ENCODE measurements at regions not wholly inside any gene's neighbourhood (a gene's known extent, or its start where the extent isn't known, plus 50 kb on each side); places are given as distances from the start of the nearest gene placed in this dataset.

DNA sequence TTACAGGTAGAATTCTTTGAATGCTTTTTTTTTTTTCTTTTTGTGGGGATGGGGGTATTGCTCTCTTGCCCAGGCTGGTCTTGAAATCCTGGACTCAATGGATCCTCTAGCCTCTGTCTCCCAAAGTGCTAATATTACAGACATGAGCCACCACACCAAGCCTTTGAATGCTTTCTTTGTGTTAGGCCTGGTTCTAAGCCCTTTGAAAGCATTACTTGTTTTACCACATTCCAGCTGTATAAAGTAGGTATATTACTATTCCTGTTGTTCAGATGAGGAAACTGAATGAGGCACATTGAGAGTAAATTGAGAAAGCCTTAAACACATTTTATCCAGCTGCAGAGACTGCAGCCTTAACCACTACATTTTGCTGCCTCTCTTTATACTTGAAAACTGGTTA, 841.8 kb upstream of the ADGRL4 start:
- no peak for DNase-seq

DNA sequence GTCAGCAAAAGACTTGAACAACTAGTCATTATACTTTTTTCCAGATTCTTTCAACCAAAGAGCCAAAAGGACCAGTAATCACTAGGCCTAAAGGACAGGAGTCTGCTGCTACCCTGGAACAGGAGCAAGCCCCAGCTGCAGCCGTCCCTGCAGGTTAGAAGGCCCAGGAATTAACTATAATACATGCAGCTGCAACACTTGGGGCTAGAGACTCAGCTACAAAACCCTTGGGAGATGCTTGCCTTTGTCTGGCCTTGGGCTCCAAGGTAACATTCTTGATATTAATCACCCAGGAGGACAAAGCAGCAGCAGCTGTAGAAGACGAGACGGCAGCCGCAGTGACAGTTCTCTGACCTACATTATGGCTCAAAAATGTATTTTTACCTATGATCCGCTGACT, 841.2 kb upstream of the ADGRL4 start:
- DNase-seq, result peak; percentile 4

DNA sequence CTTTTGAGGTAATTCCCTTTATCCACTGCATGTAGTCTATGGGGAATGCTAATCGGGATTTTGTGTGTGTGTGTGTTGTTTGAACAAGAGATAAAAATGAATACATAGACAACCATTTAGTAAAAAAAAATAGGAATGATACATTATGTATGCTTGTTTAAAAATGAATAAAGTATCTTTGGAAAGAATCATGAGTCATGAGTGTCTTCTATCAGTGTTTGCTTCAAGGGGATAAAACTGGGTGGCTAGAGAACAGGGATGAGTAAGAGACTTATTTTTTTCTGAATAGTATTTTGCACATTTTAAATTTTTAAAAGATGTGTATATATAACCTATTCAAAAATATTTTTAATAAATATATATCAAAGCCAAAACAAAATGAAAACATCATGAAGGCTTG, 839.4 kb upstream of the ADGRL4 start:
- DNase-seq, result no peak

DNA sequence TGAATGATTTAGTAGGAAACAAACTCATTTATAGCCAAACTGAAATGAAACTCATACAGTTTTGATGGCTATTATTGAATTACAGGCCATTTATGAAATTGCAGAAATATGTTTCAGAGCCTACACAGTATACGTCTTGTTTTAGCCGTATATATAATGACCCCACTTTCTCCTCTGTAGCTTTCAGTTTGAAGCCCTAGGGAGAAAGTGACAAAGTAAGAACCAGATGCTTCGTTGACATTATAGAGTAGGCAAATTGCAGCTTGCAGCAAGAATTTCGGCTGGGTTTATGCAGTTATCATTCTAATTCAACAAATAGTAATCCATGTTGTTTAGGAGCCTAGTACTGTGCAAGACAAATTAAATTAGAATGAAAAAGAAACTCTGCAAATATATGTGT, 836.3 kb upstream of the ADGRL4 start:
- DNase-seq, result no peak

DNA sequence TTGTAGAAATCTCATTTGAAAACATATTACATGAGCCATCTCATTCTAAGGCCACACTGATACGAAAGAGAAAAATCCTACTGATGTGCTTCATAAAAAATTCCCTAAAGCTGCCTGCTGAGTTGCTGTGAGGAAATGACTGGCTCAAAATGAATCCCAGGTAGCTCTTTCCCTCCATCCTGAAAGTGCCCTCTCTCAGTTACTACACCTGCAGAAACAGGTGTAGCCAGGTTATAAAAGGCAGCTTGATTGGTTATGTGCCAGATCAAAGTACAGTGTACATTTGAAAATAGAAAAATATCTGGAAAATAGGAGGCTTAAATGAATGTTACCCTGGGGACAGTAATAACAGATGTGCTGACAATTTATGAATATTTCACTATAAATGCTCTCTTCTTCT, 833.4 kb upstream of the ADGRL4 start:
- no peak for DNase-seq

DNA sequence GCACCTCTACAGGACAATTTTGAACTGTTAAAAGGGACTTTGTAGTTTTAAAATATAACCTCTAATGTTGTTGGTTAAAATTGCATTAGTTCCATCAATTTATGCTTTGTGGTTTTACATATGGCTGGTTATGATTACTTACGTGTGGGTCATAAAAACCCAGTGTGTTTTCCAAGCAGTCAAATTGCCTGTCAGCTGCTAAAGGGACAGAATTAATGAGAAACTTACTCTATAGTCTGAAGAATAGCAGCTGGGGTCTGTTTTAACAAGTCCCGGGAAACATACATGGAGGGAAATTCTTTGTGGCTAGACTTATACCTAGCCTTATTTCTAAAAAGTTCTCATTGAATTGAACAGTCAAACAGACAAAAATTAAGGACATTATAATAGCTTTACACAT, 820.9 kb upstream of the ADGRL4 start:
- DNase-seq, result no peak

DNA sequence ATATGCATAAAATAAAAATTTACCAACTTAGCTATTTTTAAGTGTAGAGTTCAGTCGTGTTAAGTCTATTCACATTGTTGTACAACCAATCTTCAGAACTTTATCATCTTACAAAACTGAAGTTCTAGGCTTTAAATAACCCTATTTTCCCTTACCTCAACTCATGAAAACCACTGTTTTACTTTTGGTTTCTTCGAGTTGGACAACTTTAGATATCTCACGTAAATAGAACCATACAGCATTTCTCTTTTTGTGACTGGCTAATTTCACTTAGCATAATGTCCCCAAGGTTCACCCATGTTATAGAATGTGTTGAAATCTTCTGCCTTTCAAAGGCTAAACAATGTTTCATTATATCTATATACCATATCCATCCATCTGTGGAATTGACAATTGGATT, 819.0 kb upstream of the ADGRL4 start:
- DNase-seq, result no peak

DNA sequence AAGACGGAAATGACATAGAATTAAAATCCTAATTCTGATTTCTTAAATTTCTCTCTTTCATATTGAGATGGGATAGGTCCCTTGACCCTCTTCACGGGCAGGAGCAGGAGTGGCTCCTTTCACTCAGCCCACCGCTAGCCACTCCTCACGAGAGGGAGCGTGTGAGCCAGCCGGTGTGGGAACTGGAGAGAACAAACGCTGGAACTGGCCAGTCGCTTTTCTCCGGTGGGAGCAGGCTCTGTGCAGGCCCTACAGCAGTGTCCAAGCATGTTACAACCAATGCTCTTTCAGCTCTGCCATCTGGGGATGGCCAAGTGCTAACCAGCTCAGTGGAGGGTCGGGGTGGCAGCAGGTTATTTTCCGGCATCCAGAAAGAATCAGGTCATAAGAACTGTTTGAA, 815.5 kb upstream of the ADGRL4 start:
- DNase-seq, result no peak

DNA sequence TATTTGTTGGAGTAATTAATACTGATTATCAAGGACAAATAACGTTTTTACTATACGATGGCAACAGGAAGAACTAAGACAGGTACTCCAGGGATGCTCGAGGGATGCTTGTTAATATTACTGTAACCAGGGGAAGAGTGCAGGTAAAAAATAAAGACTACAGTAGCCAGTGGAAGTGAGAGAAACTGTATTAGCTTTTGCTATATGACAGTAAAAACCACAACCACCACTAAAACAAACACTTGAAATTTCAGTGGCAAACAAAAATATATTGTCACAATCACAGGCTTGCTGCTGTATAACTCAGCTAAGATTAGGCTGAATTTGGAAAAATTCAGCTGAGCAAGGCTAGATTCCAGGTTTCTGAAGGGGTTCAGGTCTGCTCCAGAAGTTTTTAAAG, 812.6 kb upstream of the ADGRL4 start:
- no peak for DNase-seq

DNA sequence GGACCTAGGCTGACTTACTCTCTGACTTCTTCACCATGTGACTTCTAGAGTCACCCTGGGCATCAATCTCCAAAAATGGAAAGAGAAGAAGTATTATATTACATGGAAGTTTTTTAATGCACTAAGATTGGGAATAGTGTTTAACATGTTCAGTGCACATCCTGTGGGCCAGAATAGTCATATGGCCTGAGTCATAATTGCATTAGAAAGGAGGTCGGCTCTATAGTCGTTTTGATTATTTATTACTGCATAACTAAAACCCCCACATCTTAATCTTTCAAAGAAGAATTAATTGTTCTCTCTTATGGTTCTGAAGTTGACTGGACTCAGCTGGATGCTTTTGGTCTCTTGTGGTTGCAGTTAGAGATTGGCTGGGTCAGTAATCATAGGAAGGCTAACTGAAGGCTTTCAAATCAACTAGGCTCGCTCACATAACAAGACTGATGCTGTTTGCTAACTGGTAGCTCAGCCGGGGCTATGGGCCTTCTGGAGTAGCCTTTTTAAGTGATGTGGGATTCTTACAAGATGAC, 810.6 kb upstream of the ADGRL4 start:
- DNase-seq, result no peak

DNA sequence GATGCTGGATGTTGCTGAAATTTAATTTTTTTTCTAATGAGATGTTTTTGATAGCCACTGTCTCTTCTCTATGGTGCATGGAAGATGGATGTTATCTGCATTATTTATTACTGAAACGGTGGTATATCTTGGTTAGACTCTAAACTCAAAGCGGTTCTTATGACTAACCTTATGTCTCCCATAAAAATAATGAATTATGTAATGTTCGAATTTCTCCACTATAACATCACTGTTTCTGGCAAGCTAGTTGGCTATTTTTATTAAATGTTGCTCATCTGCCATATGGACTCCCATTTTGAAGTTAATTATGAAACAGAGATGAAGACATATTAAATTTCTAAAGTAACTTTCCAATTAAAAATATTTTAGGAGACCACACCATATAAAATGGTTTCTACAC, 808.6 kb upstream of the ADGRL4 start:
- DNase-seq, result no peak

DNA sequence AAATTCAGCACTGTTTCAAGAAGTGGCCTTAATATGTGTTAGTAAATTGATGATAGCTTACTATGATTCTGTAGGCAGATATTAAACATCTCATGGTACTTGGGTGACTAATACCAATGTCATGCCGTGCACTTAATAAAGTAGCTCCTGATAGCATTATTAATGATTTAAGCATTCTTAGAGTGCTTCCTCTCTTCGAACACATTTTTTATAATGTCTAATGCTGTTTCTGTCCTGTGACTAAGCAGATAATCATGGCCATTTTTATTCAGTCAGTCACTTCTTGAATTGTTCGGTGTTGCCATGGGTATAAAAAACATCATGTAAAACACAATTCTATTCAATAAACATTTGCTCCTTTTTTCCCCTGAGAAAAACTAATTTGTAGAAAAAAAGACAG, 804.6 kb upstream of the ADGRL4 start:
- no peak for DNase-seq

DNA sequence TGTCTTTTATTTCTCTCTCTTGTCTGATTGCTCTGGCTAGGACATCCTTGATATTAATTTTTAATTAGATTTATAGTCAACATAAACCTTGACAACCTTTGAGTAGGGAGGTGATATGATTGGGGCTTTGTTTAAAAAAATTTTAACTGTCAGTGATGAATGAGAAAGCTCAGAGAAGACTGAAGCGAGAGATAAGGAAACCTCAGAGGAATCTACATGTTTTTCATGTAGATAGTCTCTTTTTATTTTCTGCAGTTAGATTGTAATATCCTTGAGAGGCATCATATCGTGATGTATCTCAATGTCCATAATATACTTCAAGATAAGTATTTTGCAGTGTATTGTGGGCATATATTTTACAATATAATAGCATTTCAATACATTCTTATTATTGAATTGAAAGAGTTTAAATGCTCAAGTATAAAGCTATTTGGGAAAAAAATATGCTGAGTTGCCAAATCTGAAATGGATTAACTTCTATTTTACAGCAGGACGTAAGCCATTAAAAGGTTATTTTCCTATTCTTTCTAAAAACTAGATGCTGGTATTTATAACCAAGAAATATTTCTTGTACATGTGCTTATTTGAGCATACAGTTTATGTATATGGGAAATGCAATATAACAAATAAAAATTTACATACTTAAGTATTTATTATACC, 802.4 kb upstream of the ADGRL4 start:
- no peak for DNase-seq

DNA sequence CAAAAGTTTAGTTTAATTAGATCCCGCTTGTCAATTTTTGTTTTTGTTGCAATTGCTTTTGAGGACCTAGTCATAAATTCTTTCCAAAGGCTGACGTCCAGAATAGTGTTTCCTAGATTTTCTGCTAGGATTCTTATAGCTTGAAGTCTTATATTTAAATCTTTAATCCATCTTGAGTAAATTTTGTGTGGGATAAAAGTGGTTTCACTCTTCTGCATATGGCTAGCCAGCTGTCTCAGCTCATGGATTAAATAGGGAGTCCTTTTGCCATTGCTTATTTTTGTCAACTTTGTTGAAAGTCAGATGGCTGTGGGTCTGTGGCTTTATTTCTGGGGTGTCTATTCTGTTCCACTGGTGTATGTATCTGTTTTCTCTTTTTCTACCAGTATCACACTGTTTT, 801.3 kb upstream of the ADGRL4 start:
- no peak for DNase-seq

DNA sequence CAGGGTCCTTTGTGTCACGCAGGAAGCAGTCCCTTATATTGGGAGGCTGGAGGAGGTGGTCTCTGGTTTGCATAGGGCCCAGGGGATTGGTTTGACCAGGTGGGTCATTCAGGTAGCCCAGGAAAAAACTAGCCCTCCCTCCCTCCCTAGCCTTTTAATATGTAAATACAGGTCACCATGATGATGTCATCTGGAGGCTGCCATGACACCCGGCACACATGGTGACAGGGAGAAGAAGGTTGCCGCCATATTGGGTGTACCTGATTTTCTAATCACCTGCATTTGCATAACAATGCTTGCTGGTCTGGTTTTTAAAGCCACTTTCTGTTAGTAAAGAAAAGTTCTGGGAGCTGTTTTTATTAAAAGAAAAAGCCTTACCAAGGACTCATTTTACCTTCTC, 791.0 kb upstream of the ADGRL4 start:
- DNase-seq, result no peak

DNA sequence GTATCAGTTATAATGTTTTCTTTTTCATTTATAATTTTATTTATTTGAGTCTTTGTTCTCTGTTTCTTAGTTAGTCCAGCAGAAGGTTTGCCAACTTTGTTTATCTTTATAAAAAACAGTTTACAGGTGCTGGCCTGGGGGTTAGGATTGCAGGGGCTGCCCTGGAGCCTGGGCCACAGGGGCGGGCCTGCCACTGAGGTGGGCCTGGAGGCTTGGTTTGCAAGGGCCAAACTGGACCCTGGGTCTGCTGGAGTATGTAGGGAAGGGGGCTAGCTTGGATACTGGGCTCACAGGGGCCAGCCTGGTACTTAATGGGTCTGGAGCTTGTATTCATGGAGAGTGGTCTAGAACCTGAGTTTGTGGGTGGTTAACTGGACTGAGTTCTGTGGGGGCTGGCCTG, 789.9 kb upstream of the ADGRL4 start:
- no peak for DNase-seq

DNA sequence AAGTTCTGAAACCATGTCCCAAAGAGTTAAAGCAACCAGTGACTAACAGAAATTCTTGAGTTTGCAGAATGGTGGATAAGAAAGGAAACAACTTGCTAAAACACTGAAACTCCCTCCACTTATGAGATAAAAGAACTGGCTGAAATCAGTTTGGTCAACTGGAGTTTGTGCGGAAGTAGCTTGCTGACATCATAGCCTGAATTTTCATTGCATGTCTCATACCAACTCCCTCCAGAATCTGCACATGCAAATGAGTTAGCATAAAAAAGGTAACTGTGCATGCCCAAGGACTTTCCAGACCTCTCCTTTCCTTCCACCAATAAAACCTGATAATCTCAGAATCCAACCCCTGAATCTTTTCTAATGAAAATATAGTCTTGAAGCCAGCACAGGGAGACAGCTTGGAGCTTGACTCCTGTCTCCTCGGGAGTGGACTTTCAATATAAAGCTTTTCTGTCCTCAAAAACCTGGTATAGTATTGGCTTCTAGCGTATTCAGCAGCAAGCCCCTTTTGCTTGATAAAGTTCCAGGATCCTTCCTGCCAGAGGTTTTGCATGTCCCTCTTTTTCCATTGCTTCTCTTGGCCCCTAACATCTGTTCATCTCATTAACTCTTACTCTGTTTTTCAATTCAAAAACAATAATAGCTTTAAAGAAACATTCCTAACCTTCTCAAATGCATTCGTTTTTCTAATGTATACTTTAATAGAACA, 785.8 kb upstream of the ADGRL4 start:
- no peak for DNase-seq

DNA sequence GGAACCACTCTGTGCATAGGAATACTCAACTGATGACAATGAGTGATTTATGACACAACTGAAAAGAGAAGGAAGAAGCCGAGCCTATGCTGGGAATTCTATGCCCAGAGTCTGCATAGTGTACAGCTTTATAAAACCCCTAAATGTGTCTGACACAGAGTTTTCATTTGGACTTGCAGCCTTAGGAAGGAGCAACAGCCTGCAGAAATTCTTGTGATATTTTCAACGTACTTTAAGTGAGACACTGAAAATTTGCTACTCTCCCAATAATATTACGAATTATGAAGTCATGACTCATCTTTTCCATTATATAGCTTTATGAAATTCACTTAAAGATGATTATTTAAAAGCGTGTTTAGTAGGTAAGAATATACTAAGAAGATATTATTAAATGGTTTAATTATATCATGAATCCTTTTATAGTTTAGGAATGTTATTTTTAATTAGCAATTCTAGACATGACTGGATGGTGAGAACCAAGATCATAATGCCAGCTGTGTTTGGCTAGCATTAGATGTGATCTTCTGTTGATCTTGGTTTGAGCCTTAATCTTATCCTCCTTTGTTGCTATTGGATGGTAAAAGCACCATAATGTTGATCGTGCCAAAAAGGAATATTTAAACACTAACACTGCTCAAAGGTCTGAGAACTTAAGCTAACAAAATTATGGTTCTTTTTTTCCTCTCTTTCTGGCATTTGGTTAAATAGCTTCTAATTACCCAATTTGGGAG, 785.1 kb upstream of the ADGRL4 start:
- DNase-seq, result no peak

DNA sequence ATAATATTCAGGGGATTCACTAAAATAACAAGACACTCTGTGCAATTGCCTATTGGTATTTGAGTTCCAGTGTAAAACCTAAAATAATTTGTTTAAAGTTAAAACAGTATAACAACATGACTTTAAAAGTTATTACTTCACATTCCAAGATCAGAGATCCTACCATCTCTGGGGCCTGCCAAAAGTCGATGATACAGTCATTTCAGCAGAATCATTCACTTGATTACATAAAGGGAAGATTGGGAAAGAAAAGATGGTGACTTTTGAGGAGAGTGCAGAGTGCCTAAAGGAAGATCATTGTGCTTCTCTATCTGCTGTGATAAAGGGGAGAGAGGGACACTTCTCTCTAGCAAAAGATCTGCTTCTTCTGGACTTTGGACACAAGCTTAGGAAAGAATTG, 784.4 kb upstream of the ADGRL4 start:
- DNase-seq, result no peak

DNA sequence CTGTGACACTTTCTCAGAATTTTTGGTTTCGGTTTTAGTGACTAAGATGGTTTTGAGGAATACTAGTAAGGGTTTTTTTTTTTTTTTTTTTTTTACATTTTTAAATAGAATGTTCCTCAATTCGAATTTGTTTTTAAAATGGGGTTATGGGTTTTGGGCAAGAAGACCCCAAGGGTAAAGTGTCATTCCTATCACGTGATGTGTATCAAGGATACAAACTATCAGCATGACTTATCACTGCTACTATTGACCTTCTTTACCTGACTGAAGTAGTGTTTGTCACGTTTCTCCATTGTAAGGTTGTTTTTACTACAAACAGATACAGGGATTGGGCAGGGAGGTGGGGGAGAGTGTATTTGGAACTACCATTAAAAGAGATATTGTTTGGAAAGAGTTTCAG, 781.1 kb upstream of the ADGRL4 start:
- no peak for DNase-seq

DNA sequence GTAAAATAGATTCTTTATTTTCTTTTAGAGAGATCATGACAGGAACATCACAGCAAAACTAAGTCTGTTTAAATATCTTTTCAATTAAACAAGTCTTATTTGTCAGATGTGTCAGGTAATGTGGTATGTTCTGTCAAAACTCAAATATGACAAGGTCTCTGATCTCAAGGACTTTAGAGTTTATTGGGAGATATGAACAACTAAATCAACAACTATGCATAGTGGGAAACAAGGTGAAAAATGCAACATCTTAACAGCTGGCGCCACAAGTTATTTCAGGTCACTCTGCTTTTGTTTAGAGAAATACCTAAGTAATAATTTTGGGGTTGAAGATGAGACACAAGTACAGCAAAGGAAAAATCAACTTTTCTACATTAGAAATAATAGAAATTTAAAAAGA, 779.4 kb upstream of the ADGRL4 start:
- DNase-seq, result no peak

DNA sequence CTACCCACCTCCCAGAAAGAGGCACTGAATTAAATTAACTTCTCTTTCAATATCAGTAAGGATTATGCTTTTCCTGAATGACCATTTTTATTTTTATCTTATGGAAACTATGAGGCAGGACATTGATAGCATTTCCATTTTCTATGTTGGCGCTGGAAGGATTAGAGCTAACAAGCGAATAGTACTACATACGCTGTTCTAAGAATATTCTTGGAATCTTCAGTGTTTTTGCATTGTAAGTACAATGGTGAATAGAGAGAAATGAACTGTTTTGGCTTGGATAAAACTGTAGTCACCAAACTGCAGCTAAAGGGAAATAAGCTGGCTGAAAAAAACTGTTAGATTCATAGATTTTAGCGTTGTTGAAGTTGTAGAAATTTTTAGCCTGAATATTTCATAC, 779.0 kb upstream of the ADGRL4 start:
- no peak for DNase-seq

DNA sequence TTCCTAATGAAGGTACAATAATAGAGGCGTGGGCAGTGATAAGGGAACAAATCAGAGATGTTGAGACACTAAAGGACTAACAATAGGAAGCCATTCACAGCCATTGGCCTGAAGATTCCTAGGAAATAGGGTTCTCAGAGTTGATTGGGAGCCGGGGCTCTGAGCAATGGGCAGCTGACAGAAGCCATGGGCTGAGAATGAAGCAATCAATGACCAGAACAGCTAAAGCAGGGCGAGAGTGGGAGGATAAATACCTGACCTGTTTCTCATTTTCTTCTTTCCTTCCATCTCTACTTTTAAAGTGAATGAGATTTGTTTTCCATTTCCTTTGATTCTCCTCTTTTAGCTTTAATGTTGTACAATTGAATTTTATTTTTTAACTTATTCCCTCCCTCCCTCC, 774.7 kb upstream of the ADGRL4 start:
- no peak for DNase-seq
